AG20443 (cell line): ENCODE measurements at regions not wholly inside any gene's neighbourhood (a gene's known extent, or its start where the extent isn't known, plus 50 kb on each side); places are given as distances from the start of the nearest gene placed in this dataset.

ENCODE experiments used
- DNase-seq: peaks from one replicate; pipeline ENCODE4 v3.0.0; 2012; ENCODE audit warnings: low spot score, mixed read lengths

- no peak for DNase-seq
These were observed 50.3 kb upstream of the HMHB1 start for GRCh38 chr5:143761663-143762062.

DNA sequence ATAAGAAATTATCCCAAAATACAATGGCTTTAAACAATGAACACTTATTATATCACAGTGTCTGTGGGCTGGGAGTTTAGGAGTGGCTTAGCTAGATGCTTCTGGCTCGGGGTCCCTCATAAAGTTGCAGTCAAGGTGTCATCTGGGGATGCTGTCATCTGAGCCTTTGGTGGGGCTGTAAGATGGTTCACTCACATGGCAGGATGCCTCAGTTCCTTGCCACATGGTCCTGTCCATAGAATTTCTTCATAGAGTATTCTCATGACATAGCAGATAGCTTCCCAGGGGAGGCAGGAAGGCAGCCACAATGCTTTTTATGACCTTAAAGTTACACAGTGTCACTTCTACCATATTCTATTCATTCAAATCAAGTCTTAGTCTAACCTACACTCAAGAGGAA lies 51.2 kb upstream of the HMHB1 start:
- DNase-seq, result no peak

DNA sequence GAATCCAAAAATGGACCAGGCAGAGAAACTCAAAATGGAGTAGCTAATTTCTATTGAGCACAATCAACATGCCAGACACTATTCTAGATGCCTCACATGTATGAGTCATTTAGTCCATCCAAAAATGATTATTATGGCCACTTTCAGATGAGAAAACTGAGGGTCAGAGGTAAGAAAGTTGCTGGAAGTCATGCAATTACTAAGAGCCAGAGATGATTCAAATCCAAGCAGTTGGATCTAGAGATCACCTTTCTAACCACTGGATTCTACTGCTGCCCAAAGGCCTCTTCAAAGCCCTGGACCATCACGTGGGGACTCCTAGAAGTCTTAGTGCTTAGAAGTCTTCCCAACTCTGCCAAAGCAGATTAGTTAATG lies 51.8 kb upstream of the HMHB1 start:
- no peak for DNase-seq

- no peak for DNase-seq
These were observed 52.4 kb upstream of the HMHB1 start for GRCh38 chr5:143759396-143760130.

- DNase-seq, result peak; percentile 67
These were observed 53.2 kb upstream of the HMHB1 start for GRCh38 chr5:143758750-143759149.

DNA sequence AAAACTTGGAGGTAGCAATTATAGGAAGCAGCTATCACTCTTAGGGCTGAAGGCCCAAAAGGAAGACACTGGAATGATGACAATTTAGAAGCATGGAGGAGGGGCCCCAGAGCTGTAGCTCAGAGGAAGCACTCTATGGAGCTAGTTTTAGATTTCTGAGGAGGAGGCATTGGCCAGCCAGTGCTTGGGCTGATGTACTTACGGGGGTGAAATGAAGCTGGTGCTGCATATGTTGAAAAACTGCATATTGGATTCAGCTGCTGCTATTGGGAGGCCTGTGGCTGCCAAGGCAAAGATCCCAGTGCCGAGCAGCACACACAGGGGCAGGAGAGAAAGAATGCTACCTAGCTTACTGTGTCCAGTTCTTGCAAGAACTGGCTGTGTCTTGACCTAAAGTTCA lies 53.9 kb upstream of the HMHB1 start:
- no peak for DNase-seq

DNA sequence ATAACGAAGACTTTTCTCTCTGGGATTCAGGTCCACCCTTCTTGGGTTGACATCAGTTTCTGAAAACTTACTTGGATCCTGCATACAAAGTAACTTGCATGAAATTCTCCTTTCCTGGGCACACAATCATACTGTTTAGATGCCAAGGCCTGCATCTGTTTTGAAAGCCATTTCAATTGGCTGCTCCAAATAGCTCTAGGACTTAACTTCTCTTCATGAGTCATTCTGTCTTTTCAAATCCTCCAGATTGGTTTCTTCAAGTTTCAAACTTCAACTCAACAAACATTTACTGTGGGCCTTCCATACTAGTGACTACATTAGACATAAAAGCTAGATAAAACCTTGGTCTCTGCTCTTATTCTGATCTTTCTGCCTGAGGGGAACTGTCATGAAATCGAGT lies 54.8 kb upstream of the HMHB1 start:
- no peak for DNase-seq

- DNase-seq, result no peak
These were observed 56.0 kb upstream of the HMHB1 start for GRCh38 chr5:143755966-143756365.

GRCh38 chr5:143752165-143752850 lies 59.7 kb upstream of the HMHB1 start:
- DNase-seq, result no peak

GRCh38 chr5:143751342-143751741 lies 60.6 kb upstream of the HMHB1 start:
- DNase-seq, result no peak

- DNase-seq, result no peak
These were observed 62.3 kb upstream of the HMHB1 start for GRCh38 chr5:143749581-143750205.

DNA sequence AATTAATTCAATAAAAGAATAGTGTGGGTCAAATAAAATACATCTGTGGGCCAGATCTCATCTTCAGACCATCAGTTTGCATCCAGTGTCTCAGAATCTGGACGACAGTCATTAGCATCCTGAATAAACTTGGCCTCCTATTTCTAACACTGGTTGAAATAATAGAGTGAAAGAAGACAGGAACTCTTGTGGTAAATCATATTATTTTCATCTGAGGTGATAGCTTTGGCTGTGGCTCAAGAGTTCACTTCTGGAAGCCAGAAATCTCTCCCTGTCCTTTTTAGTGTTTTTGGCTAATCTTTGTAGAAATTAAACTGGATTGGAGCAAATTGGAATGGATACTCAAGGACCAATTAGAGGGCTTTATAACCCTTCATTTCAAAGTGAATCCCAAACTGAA lies 63.4 kb upstream of the HMHB1 start:
- no peak for DNase-seq

GRCh38 chr5:143742951-143743350 lies 69.0 kb upstream of the HMHB1 start:
- DNase-seq, result no peak

DNA sequence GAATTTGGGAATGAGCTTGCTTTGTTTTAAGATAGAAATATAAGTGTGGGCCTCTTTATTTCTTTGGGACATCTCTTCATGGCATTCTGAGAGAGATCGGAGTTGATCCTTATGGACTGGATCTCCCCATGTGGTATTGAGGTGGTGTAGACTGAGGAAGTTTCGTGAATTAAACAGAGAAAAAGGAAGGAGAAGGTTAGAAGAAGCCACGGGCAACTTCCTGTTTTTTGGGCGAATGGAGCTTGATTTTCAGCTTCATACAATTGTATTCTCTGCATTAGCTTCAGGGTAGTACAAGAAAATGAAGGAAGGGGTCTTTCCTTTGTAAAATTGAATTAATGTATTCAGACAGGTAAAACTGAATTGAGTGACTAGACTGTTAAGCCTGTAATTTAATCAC lies 70.5 kb upstream of the HMHB1 start:
- DNase-seq, result no peak

GRCh38 chr5:143740956-143741355 lies 71.0 kb upstream of the HMHB1 start:
- DNase-seq, result no peak

- no peak for DNase-seq
These were observed 72.2 kb upstream of the HMHB1 start for GRCh38 chr5:143739746-143740145.

GRCh38 chr5:143738417-143739401 lies 73.3 kb upstream of the HMHB1 start:
- no peak for DNase-seq

DNA sequence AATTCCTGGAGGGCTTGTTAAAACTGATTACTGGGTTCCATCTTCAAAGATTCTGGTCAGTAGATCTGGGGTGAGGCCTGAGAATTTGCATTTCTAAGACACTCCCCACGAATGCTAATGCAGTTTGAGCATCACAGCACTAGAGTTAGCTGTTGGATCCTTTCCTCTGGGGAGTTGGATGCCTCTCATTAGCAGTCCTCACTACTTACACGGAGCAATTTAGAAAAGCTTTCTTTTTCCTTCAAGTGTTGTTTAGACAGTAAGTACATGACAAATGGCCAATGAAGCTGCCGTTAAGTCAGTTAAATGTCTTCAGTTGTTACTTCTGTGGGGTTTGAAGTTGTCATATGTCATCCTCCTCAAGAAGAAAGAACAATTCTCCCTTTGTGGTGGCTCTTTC lies 74.9 kb upstream of the HMHB1 start:
- DNase-seq, result no peak

- no peak for DNase-seq
These were observed 77.5 kb upstream of the HMHB1 start for GRCh38 chr5:143734456-143734780.

DNA sequence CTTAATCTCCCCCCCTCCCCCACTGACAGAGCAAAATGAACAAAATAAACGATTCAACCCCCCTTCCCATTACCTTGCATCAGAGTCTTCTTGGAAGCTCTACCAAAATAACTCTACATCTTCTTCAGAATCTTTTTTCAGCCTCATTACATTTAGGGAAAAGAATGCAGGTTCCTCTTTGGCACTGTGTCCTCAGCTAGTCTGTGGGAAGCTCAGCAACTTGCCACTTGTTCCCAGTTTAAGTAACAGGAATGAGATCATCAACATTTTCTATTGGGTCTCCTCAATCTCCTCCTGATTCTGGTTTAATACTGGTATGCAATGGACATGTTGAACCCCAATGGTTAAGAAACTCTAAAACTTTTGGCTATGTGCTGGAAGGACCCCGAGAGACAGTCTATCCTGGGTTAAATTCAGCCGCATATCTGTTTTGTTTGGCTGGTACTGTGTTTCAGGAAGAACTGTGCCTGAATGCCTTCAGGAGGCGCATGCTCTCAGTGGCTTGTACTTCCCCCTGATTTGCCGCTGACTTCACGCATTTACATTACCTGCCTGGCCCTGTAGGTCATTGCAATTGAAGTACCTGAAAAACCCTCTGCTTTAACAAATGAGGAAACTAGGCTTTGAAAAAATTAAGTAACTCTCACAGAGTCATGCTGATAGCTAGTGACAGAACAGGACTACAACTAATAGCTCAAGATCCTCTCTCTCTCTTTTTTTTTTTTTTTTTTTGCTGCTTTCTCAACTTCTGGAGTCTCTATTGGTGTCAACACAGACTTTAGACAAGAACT lies 78.1 kb upstream of the HMHB1 start:
- peak; percentile 60 for DNase-seq

GRCh38 chr5:143732402-143732801 lies 79.6 kb upstream of the HMHB1 start:
- DNase-seq, result no peak
